ENCODE measurements at regions not wholly inside any gene's neighbourhood (a gene's known extent, or its start where the extent isn't known, plus 50 kb on each side); places are given as distances from the start of the nearest gene placed in this dataset.
"Not testable (repeated sequence)": the region's sequence is repeated elsewhere in the genome, so short reads cannot be mapped to it uniquely, and the experiment has no call there.

DNA sequence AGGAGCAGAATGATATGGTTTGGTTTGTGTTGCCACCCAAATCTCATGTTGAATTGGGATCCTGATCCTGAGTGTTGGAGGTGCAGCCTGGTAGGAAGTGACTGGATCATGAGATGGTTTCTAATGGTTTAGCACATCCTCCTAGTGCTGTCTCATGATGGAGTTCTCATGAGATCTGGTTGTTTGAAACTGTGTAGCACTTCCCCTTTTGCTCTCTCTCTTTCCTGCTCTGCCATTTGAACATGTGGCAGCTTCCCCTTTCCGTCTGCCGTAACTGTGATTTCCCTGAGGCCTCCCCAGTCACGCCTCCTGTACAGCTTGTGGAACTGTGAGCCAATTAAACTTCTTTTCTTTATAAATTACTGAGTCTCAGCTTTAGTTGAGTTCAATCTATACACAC is 756.8 kb upstream of the CDH6 start:
- TF ChIP-seq, protein P1, sequence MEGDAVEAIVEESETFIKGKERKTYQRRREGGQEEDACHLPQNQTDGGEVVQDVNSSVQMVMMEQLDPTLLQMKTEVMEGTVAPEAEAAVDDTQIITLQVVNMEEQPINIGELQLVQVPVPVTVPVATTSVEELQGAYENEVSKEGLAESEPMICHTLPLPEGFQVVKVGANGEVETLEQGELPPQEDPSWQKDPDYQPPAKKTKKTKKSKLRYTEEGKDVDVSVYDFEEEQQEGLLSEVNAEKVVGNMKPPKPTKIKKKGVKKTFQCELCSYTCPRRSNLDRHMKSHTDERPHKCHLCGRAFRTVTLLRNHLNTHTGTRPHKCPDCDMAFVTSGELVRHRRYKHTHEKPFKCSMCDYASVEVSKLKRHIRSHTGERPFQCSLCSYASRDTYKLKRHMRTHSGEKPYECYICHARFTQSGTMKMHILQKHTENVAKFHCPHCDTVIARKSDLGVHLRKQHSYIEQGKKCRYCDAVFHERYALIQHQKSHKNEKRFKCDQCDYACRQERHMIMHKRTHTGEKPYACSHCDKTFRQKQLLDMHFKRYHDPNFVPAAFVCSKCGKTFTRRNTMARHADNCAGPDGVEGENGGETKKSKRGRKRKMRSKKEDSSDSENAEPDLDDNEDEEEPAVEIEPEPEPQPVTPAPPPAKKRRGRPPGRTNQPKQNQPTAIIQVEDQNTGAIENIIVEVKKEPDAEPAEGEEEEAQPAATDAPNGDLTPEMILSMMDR (IDR thresholded peaks at IDR 0.05; ENCODE audit: extremely low read depth, missing control alignments) = no peak
- no peak for DNase-seq (ENCODE audit: low spot score)

DNA sequence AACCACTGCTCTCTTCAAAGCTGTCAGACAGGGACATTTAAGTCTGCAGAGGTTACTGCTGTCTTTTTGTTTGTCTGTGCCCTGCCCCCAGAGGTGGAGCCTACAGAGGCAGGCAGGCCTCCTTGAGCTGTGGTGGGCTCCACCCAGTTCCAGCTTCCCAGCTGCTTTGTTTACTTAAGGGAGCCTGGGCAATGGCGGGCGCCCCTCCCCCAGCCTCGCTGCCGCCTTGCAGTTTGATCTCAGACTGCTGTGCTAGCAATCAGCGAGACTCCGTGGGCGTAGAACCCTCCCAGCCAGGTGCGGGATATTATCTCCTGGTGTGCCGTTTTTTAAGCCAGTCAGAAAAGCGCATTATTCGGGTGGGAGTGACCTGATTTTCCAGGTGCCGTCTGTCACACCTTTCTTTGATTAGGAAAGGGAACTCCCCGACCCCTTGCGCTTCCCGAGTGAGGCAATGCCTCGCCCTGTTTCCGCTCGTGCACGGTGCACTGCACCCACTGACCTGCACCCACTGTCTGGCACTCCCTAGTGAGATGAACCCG is 764.5 kb upstream of the CDH6 start:
- DNase-seq (ENCODE audit: low spot score) = not testable (repeated sequence)

DNA sequence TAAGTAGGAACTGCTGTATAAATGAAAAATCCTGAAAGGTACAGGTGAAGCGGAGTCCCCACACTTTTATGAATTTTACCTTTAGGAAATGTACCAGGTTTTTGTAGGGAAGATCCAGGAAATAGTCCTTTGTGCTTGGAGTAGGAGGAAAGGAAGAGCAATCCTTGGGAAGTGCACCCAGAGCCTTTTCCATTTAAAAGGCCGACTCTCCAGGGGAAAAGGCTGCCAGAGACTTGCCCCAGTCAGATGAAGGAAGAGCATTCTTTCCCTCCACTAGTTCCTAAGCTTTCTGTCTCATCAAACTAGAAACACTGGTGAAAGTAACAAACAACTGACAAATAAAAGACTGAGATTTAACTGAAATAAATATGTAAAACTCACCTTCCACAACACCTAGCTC is 779.4 kb upstream of the CDH6 start:
- TF ChIP-seq, protein P1 (IDR thresholded peaks at IDR 0.05; ENCODE audit: extremely low read depth, missing control alignments) = no peak
- no peak for DNase-seq (ENCODE audit: low spot score)

DNA sequence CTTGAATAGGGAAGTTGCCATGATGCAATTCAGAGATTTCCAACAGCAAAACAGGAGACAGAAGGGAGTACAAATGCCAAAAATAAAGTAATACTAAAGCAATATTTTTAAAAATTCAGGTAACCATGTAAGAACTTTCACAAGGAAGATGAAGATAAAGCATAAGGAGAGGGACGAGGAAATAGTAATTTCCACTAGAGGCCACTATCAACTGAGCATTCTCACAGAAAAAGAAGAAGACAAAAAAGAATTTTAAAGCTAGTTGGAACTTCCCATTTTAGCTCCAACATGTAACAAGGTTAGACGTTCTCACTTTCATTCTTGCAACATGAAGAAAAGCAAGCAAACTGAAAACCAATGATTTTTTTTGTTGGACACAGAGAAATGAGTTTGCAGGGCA is 779.9 kb upstream of the CDH6 start:
- TF ChIP-seq, protein P1 (IDR thresholded peaks at IDR 0.05; ENCODE audit: extremely low read depth, missing control alignments) = no peak
- no peak for DNase-seq (ENCODE audit: low spot score)

DNA sequence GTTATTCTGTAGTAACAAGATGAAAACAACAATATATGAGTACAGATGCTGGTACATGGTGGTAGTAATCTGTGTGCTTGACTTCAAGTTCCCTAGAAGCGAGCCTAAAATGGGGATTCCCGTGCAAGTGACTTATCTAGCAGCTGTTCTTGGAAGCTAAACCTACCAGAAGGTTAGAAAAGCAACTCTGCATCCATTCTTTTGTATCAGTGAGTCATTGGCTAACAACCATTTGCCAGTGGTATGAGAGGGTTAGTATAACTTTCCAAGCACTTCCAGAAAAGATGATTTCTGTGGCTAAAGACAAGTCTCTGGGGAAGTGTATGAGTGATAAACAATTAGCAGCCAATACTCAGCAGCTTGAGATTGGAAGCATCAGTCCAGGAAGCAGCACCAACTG is 787.7 kb upstream of the CDH6 start:
- no peak for DNase-seq (ENCODE audit: low spot score)
- TF ChIP-seq, protein P1 (IDR thresholded peaks at IDR 0.05; ENCODE audit: extremely low read depth, missing control alignments) = no peak

DNA sequence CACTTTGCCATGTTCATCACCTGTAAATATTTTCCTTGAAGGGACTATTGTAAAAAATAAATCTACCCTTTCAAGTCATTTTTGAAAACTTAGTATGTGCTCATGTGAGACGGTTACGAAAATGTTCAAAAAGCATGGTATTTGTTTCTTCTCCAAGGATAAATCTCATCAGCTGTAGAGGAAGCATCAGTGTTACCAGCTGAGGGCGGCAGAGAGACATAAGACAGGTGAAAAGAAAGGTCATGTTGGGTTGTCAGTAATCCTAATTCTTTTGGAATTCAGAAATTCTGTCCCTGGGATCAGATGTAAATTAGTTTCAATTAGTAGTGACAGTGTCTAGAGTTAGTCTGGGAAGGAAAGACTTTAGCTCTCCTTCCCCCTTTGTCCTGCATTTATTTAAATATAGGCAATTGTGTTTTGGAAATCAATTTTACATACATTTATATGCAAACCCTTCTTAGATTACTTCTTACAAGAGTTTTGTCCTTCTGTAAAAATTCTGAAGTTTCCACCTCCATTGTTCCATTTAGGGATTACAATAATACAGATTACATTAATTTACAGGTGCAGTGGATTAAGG is 791.9 kb upstream of the CDH6 start:
- DNase-seq (ENCODE audit: low spot score) = no peak
- TF ChIP-seq, protein P1 (IDR thresholded peaks at IDR 0.05; ENCODE audit: extremely low read depth, missing control alignments) = no peak

DNA sequence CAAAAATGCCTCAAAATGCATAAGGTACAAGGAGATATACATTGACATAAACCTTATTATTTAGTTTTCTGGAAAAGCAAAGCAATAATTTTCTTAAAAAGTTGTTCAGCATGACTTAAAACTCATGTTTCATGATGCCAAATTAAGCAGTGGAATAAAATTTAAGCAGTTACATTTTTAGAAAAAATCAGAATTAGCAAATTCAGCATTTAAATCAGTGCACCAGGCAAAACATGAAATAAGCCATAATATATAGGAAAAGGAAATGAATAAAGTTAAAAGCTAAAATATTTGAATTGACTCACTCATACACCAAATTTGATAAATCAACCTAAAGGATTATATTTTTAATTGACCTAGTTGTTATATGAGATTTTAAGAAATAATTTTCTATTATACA is 795.1 kb upstream of the CDH6 start:
- DNase-seq (ENCODE audit: low spot score) = no peak
- TF ChIP-seq, protein P1 (IDR thresholded peaks at IDR 0.05; ENCODE audit: extremely low read depth, missing control alignments) = no peak

DNA sequence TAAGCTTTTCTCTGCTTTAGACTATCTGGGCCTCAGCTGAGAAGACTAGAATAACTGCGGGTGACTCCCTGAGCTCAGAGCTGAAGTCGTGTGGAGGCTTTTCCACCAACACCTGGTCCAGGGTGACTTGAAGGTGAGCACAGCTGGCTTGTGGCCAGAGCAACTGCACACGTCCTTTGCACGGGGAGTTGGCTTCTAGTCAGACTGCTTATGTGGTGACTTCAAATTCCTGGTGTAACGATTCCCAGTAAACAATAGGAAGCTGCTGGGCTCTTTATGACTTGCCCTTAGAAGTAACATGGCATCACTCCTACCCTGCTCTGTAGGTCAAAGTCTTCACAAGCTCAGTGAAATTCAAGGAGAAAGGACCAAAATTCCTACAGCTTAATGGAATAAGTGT is 800.6 kb upstream of the CDH6 start:
- no peak for DNase-seq (ENCODE audit: low spot score)
- TF ChIP-seq, protein P1 (IDR thresholded peaks at IDR 0.05; ENCODE audit: extremely low read depth, missing control alignments) = no peak
